OCI-LY1 (cell line): ENCODE measurements at regions not wholly inside any gene's neighbourhood (a gene's known extent, or its start where the extent isn't known, plus 50 kb on each side); places are given as distances from the start of the nearest gene placed in this dataset.

Source experiments
- H2AFZ ChIP-seq: fragments of 200-600 bp; sonication (generic), shearing (Covaris generic); 2 replicates; pipeline ENCODE4 v1.6.0; 2014; ENCODE audit warnings: antibody characterized with exemption, mild to moderate bottlenecking, low read length
- H3F3A ChIP-seq: fragments of 200-600 bp; sonication (generic), shearing (Covaris generic); 2 replicates; pipeline ENCODE4 v1.6.0; 2014; ENCODE audit warnings: mild to moderate bottlenecking, antibody characterized with exemption, low read length, moderate library complexity; ENCODE audit not compliant: insufficient read depth
- H3K27ac ChIP-seq: fragments of 200-600 bp; sonication (generic); 2 replicates; pipeline ENCODE4 v1.5.1; 2014; ENCODE audit warnings: low read length, mixed run types, mild to moderate bottlenecking, low read depth; ENCODE audit not compliant: poor library complexity, severe bottlenecking
- H3K27me3 ChIP-seq: fragments of 200-600 bp; sonication (generic); 2 replicates; pipeline ENCODE4 v1.6.0; 2014; ENCODE audit warnings: antibody characterized with exemption, mild to moderate bottlenecking, low read length, moderate library complexity; ENCODE audit not compliant: insufficient read depth
- H3K36me3 ChIP-seq: fragments of 200-600 bp; sonication (generic); 2 replicates; pipeline ENCODE4 v1.6.1; 2014; ENCODE audit warnings: mild to moderate bottlenecking, antibody characterized with exemption, low read length, moderate library complexity, mixed read lengths; ENCODE audit not compliant: insufficient read depth
- H3K4me1 ChIP-seq: fragments of 200-600 bp; sonication (generic); 2 replicates; pipeline ENCODE4 v1.5.1; 2014; ENCODE audit warnings: mild to moderate bottlenecking, low read length, moderate library complexity; ENCODE audit not compliant: insufficient read depth, severe bottlenecking
- H3K4me2 ChIP-seq: fragments of 200-600 bp; sonication (generic), shearing (Covaris generic); 2 replicates; pipeline ENCODE4 v1.6.1; 2014; ENCODE audit warnings: low read length
- H3K4me3 ChIP-seq: fragments of 200-600 bp; sonication (generic); 2 replicates; pipeline ENCODE4 v1.5.1; 2014; ENCODE audit warnings: low read length, low read depth, mild to moderate bottlenecking, mixed read lengths; ENCODE audit not compliant: poor library complexity, severe bottlenecking
- H3K79me2 ChIP-seq: fragments of 200-600 bp; shearing (Covaris generic); 2 replicates; pipeline ENCODE4 v1.6.1; 2016; ENCODE audit warnings: mixed run types, low read length, mixed read lengths; ENCODE audit not compliant: insufficient read depth
- H3K9ac ChIP-seq: fragments of 200-600 bp; sonication (generic), shearing (Covaris generic); 2 replicates; pipeline ENCODE4 v1.6.1; 2014; ENCODE audit warnings: mild to moderate bottlenecking, low read length, mixed read lengths
- H3K9me2 ChIP-seq: fragments of 200-600 bp; sonication (generic), shearing (Covaris generic); 2 replicates; pipeline ENCODE4 v1.6.1; 2014; ENCODE audit warnings: low read depth, mild to moderate bottlenecking, low read length, mixed read lengths
- H3K9me3 ChIP-seq: fragments of 200-600 bp; shearing (Covaris generic); 2 replicates; pipeline ENCODE4 v1.6.1; 2014; ENCODE audit warnings: low read length, mixed read lengths
- H4K20me1 ChIP-seq: fragments of 200-600 bp; sonication (generic), shearing (Covaris generic); 2 replicates; pipeline ENCODE4 v1.6.0; 2016; ENCODE audit warnings: mild to moderate bottlenecking, low read length; ENCODE audit not compliant: insufficient read depth
- EZH2 ChIP-seq: fragments of 200-600 bp; sonication (generic), shearing (Covaris generic); IDR thresholded peaks from 2 replicates; pipeline ENCODE4 v1.8.0; 2017; ENCODE audit warnings: borderline replicate concordance, mixed run types, mild to moderate bottlenecking, antibody characterized with exemption, low read length, moderate library complexity, mixed read lengths
- TF ChIP-seq, protein P1 (sequence below): fragments of 200-600 bp; sonication (generic), shearing (Covaris generic); IDR thresholded peaks from 2 replicates; pipeline ENCODE4 v1.5.1; 2017; ENCODE audit warnings: mild to moderate bottlenecking, antibody characterized with exemption, low read length, moderate library complexity, mixed read lengths

DNA sequence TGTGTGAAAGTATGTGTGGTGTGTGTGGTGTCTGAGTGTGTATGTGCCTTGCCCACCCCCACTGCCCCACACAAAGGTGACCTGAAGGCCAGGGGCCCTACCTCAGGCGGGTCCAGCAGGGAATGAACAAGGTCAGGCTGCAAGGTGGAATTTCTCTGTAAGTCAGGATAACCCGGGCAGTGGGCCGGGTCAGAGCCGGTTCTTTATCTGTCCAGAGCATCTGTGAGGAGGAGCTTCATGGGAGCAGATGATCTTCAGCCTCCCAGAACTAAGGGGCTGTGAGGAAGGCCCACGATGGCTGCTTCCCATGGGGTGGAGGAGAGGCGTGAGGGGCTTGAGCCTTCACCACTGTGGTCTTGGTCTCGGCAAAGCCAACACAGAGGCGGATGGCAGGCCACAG, 150.3 kb downstream of the TFCP2L1 start:
- Histone ChIP-seq H3K9me3 (no peaks in the 10 kb centered on the region), H3K4me2 (no peak overlapping the region), H3K27ac (no peak overlapping the region), H3K79me2 (no peaks in the 10 kb centered on the region), H3K9me2 (no peaks in the 10 kb centered on the region), H3F3A (no peaks in the 10 kb centered on the region), H3K4me3 (no peak overlapping the region), H3K9ac (no peak overlapping the region), H4K20me1 (no peaks in the 10 kb centered on the region), H3K36me3 (no peaks in the 10 kb centered on the region), H3K4me1 (no peaks in the 10 kb centered on the region), H3K27me3 (no peaks in the 10 kb centered on the region), H2AFZ (no peak overlapping the region)
- TF ChIP-seq EZH2 = no peak
- TF ChIP-seq, protein P1, sequence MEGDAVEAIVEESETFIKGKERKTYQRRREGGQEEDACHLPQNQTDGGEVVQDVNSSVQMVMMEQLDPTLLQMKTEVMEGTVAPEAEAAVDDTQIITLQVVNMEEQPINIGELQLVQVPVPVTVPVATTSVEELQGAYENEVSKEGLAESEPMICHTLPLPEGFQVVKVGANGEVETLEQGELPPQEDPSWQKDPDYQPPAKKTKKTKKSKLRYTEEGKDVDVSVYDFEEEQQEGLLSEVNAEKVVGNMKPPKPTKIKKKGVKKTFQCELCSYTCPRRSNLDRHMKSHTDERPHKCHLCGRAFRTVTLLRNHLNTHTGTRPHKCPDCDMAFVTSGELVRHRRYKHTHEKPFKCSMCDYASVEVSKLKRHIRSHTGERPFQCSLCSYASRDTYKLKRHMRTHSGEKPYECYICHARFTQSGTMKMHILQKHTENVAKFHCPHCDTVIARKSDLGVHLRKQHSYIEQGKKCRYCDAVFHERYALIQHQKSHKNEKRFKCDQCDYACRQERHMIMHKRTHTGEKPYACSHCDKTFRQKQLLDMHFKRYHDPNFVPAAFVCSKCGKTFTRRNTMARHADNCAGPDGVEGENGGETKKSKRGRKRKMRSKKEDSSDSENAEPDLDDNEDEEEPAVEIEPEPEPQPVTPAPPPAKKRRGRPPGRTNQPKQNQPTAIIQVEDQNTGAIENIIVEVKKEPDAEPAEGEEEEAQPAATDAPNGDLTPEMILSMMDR = no peak

DNA sequence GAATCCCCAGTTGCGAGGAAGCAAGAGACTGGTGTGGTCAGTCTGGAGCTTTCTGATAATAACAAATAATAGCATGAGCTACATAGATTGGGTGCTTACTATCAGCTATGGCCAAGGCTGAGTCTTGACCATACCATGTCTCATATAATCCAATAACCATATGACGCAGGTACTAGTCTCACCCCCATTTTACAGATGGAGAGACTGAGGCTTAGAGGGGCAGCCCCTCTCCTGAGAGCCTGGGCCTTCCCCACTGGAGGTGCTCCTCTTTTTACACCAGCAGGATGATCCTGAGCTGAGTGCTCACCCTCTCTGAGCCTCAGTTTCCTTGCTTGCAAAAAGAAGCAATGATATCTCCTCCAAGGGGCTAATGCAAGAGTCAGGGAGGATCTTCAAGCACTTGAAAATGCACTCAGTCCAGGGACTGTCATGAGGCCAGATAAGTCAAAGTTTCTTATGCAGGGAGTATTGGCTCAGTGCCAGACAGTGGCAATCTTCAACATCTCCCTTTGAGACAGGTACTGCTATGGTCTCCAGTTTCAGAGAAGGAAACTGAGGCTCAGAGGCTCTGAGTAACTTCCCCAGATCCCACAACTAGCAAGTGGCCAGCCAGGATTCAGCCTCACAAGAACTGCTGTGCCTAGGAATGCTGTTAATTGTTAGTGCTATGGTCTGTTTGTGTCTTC, 149.7 kb downstream of the TFCP2L1 start:
- no peak overlapping the region for H3K9ac ChIP-seq
- H3K36me3 ChIP-seq = no peaks in the 10 kb centered on the region
- no peaks in the 10 kb centered on the region for H3K9me2 ChIP-seq
- H2AFZ ChIP-seq = no peak overlapping the region
- H4K20me1 ChIP-seq = no peaks in the 10 kb centered on the region
- H3K27ac ChIP-seq = no peak overlapping the region
- no peak overlapping the region for H3K4me2 ChIP-seq
- no peaks in the 10 kb centered on the region for H3K9me3 ChIP-seq
- H3K79me2 ChIP-seq = no peaks in the 10 kb centered on the region
- no peaks in the 10 kb centered on the region for H3K27me3 ChIP-seq
- no peak overlapping the region for H3K4me3 ChIP-seq
- H3K4me1 ChIP-seq = no peaks in the 10 kb centered on the region
- H3F3A ChIP-seq = no peaks in the 10 kb centered on the region
- TF ChIP-seq, protein P1 = no peak
- TF ChIP-seq EZH2 = no peak

DNA sequence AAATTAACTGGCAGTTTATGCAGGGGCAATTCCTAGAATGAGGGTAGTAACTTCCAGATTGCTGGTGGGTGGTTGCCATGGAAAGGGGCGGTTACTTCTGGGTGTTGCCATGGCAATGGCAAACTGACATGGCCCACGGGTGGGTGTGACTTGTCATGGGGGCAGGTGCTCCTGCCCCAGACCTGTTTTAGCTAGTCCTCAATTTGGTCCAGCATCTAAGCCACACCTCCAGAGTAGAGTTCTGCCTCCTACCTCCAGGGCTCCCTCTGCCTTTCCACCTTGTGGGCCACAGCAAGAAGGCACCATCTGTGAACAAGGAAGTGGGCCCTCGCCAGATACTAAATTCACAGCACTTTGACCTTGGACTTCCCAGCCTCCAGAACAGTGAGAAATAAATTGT, 148.7 kb downstream of the TFCP2L1 start:
- Histone ChIP-seq H3K36me3 (no peaks in the 10 kb centered on the region), H3K4me3 (no peak overlapping the region), H3K9me3 (no peaks in the 10 kb centered on the region), H3K4me2 (no peak overlapping the region), H3K27me3 (no peaks in the 10 kb centered on the region), H3K9me2 (no peaks in the 10 kb centered on the region), H3K27ac (no peak overlapping the region), H4K20me1 (no peaks in the 10 kb centered on the region), H3K4me1 (no peaks in the 10 kb centered on the region), H3F3A (no peaks in the 10 kb centered on the region), H3K9ac (no peak overlapping the region), H3K79me2 (no peaks in the 10 kb centered on the region), H2AFZ (no peak overlapping the region)
- no peak for TF ChIP-seq EZH2
- TF ChIP-seq, protein P1 = no peak
